Fibroblast of villous mesenchyme (primary cell): ENCODE measurements at regions not wholly inside any gene's neighbourhood (a gene's known extent, or its start where the extent isn't known, plus 50 kb on each side); places are given as distances from the start of the nearest gene placed in this dataset.

Experiments
- DNase-seq: peaks from one replicate; pipeline ENCODE4 v3.0.0-alpha.2; 2010; ENCODE audit warnings: low read depth
- H3K4me3 ChIP-seq: 2 replicates; pipeline ENCODE4 v1.5.1; 2011; ENCODE audit warnings: low read depth, mild to moderate bottlenecking, low read length
- TF ChIP-seq, protein P1 (sequence below): IDR thresholded peaks from 2 replicates; pipeline ENCODE4 v1.5.1; 2012; ENCODE audit warnings: low read depth, mild to moderate bottlenecking, low read length; ENCODE audit not compliant: insufficient read depth

DNA sequence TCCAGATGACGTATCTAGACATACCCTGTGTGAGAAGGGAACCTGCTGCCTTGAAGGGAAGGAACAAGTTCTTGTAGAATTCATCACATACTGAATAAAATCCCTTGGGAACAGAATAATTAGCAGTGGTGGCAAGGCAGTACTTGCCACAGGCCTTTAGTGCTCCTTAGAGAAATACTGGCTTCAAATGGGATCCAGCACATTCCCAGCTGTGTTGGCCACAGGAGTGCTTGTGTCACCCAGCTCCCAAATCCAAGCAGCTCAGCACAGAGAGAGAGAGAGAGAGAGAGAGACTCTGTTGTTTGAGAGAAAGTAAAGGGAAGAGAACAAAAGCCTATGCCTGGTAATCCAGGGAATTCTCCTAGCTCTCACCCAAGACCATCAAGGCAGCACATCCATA is 969.0 kb upstream of the ALCAM start:
- H3K4me3 ChIP-seq = no peak overlapping the region
- TF ChIP-seq, protein P1, sequence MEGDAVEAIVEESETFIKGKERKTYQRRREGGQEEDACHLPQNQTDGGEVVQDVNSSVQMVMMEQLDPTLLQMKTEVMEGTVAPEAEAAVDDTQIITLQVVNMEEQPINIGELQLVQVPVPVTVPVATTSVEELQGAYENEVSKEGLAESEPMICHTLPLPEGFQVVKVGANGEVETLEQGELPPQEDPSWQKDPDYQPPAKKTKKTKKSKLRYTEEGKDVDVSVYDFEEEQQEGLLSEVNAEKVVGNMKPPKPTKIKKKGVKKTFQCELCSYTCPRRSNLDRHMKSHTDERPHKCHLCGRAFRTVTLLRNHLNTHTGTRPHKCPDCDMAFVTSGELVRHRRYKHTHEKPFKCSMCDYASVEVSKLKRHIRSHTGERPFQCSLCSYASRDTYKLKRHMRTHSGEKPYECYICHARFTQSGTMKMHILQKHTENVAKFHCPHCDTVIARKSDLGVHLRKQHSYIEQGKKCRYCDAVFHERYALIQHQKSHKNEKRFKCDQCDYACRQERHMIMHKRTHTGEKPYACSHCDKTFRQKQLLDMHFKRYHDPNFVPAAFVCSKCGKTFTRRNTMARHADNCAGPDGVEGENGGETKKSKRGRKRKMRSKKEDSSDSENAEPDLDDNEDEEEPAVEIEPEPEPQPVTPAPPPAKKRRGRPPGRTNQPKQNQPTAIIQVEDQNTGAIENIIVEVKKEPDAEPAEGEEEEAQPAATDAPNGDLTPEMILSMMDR = no peak
- no peak for DNase-seq

DNA sequence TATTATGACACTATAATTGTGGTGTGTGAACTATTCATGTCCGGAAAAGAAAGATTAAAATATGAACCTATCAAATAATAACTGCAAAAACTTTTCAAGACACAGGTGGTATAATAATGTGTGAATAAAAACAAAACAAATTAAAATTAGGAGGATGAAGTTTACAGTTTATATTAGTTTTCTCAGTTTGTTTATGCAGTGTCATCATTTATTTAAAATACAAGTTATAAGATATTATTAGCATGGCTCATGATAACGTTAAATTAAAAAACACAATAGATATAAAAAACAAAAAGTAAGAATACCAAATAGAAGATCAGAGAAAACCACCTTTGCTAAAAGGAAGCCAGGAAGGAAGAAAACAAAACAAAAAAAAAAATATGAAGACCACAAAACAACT is 963.8 kb upstream of the ALCAM start:
- TF ChIP-seq, protein P1 = no peak
- no peak for DNase-seq
- no peak overlapping the region for H3K4me3 ChIP-seq

DNA sequence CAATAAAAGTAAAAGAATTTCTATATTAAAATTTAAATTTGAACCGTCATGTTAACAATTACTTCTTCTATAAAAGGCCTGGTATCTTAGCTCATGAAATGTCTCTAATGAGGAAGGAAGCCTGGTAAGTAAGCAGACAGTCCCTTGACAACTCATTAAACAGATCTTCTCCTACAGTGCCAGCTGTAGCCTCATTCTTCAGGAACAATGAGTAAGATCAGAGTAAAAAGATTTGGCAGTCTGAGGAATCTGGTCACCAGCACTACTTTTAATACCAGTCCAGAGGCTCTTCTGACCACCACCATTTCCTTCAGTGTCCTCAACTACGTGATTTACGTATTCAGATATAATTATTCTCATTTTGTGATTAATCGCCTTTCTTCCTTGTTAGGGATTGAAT is 955.0 kb upstream of the ALCAM start:
- no peak for DNase-seq
- TF ChIP-seq, protein P1 = no peak

DNA sequence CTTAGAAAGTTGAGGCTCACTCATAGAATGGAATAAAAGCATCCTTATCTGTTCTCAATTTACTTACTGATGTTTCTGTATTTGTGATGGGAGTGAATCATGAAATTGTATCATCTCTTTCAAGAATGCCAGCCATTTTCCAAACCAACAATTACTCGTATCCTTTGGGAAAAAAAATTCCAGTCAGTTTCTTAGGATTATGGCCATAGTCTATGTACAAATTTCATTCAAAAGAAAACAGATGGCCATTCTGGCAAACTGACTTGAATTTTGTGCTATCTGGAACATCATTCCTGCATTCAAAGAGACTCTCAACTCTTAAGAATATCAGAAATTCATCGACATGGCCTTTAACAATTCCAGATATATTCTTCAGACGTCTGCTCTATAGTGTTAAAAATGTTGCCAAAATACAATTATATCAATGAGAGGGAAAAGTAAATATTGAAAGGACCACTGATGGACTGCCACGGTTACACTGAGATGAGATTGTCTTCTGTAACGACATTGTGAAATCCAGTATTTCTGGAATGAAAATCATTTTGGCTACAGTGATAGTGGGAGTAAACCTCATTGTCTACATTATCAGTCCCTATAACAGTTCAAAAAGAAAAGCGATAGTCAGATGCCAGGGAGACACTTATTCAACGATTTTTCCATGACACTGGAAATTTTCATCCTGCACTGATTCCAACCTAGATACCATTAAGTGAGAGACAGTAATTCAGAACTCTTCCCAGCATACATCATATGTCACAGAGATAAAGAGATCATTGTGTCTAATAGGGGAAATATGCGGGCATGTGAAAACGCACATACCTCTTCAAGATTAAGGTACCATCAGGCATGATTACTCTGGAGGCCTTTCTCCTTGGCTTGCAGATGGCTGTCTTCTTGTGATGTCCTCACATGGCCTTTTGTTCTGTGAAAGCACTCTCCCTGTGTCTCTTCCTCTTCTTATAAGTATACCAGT is 953.8 kb upstream of the ALCAM start:
- H3K4me3 ChIP-seq = no peak overlapping the region
- no peak for DNase-seq
- TF ChIP-seq, protein P1 = no peak

More for the DNA sequence above, 955.0 kb upstream of the ALCAM start:
- no peak overlapping the region for H3K4me3 ChIP-seq

DNA sequence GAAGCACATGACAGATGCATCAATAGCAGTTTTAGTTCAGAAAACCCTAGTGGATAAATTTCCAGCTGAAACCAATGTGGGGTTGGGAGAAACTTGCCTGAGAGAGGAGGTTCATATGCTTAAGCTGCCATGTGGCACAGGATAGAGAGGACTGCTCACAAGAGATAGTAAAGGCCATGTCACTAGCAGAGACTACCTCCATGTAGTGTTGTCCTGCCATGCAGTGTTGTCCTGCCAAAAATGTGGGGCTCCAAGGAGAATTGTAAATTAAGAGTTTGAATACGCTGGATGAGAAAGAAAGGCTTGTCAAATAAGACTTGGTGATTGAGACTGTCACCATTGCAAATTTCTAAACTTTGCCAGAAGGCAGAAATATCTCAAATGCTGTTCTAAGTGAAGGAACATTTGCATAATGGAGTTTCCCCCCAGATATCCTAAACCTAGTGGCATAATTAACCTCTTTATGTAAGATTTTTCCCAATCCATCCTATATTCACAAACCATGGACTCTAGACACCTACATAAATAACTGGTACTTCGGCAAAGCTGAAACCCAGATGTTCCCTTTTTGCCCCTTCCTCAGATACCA is 938.3 kb upstream of the ALCAM start:
- DNase-seq = no peak
- TF ChIP-seq, protein P1 = no peak

DNA sequence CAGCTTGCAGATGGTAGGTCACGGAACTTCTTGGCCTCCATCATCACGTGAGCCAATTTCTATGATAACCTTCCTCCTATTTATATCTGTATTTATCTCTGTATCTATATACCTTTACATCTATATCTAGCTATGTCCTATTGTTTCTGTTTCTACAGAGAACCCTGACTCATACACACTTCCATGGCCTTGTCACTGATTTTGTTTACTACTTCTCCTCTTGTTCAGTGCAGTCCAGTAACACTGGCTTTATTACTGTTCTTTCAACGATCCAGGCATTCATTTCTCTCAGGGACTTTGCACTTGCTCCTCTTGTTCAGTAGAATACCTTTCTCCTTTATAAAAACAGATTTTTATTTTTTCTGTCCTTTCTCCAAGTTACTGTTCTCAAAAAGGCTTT is 937.0 kb upstream of the ALCAM start:
- TF ChIP-seq, protein P1 = no peak
- DNase-seq = no peak
- H3K4me3 ChIP-seq = no peak overlapping the region

More for the DNA sequence above, 938.3 kb upstream of the ALCAM start:
- H3K4me3 ChIP-seq = no peak overlapping the region
